ENCODE measurements at regions not wholly inside any gene's neighbourhood (a gene's known extent, or its start where the extent isn't known, plus 50 kb on each side); places are given as distances from the start of the nearest gene placed in this dataset.

- no peak overlapping the region for H3K4me3 ChIP-seq (ENCODE audit: low read depth in 1 of 3, low read length in 3 of 3)
- H3K9ac ChIP-seq (ENCODE audit: low read depth in 1 of 2, low read length in 2 of 2), result no peak overlapping the region
- no peak for DNase-seq (ENCODE audit: low spot score)
- no peaks in the 10 kb centered on the region for H3K27me3 ChIP-seq (ENCODE audit: control insufficient read depth in 4 of 4, insufficient read depth in 4 of 4, low read length in 3 of 4)
- H3K9me3 ChIP-seq (ENCODE audit: control insufficient read depth in 4 of 4, low read length in 3 of 4), result no peaks in the 10 kb centered on the region
- no peak overlapping the region for H3K27ac ChIP-seq (ENCODE audit: low read depth in 1 of 2, low read length in 2 of 2)
- WGBS, result 94% methylated on average over 3 of the region's 3 CpGs
- no peaks in the 10 kb centered on the region for H3K4me1 ChIP-seq (ENCODE audit: control insufficient read depth in 4 of 4, insufficient read depth in 4 of 4, low read length in 3 of 4)
- H3K36me3 ChIP-seq (ENCODE audit: control insufficient read depth in 4 of 4, insufficient read depth in 3 of 4, low read depth in 1 of 4, low read length in 3 of 4), result no peaks in the 10 kb centered on the region
- TF ChIP-seq, protein P1, sequence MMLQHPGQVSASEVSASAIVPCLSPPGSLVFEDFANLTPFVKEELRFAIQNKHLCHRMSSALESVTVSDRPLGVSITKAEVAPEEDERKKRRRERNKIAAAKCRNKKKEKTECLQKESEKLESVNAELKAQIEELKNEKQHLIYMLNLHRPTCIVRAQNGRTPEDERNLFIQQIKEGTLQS (IDR thresholded peaks at IDR 0.05), result no peak
- TF ChIP-seq, protein P2, sequence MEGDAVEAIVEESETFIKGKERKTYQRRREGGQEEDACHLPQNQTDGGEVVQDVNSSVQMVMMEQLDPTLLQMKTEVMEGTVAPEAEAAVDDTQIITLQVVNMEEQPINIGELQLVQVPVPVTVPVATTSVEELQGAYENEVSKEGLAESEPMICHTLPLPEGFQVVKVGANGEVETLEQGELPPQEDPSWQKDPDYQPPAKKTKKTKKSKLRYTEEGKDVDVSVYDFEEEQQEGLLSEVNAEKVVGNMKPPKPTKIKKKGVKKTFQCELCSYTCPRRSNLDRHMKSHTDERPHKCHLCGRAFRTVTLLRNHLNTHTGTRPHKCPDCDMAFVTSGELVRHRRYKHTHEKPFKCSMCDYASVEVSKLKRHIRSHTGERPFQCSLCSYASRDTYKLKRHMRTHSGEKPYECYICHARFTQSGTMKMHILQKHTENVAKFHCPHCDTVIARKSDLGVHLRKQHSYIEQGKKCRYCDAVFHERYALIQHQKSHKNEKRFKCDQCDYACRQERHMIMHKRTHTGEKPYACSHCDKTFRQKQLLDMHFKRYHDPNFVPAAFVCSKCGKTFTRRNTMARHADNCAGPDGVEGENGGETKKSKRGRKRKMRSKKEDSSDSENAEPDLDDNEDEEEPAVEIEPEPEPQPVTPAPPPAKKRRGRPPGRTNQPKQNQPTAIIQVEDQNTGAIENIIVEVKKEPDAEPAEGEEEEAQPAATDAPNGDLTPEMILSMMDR (IDR thresholded peaks at IDR 0.05; ENCODE audit: low read depth, low read length, missing input control), result no peak
These were observed 899.5 kb downstream of the RPS29 start for GRCh38 chr14:48686650-48687049.

DNA sequence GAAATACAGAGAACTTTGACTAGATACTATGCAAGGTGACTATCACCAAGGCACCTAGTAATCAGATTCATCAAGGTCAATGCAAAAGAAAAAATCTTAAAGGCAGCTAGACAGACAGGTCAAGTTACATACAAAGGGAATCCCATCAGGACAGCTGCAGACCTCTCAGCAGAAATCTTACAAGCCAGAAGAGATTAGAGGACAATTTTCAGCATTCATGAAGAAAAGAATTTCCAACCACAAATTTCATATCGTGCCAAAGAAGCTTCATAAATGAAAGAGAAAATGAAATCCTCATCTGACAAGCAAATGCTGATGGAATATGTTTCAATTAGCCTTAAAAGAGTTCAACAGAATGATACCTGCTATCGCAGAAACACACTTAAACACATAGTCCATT is 913.7 kb downstream of the RPS29 start:
- Histone ChIP-seq H3K9me3 (ENCODE audit: control insufficient read depth in 4 of 4, low read length in 3 of 4) (no peaks in the 10 kb centered on the region), H3K27me3 (ENCODE audit: control insufficient read depth in 4 of 4, insufficient read depth in 4 of 4, low read length in 3 of 4) (no peaks in the 10 kb centered on the region), H3K9ac (ENCODE audit: low read depth in 1 of 2, low read length in 2 of 2) (no peak overlapping the region), H3K36me3 (ENCODE audit: control insufficient read depth in 4 of 4, insufficient read depth in 3 of 4, low read depth in 1 of 4, low read length in 3 of 4) (no peaks in the 10 kb centered on the region), H3K4me1 (ENCODE audit: control insufficient read depth in 4 of 4, insufficient read depth in 4 of 4, low read length in 3 of 4) (no peaks in the 10 kb centered on the region), H3K27ac (ENCODE audit: low read depth in 1 of 2, low read length in 2 of 2) (no peak overlapping the region), H3K4me3 (ENCODE audit: low read depth in 1 of 3, low read length in 3 of 3) (no peak overlapping the region)
- DNase-seq (ENCODE audit: low spot score), result no peak
- WGBS, result 47% methylated on average over 2 of the region's 2 CpGs
- TF ChIP-seq, protein P2 (IDR thresholded peaks at IDR 0.05; ENCODE audit: low read depth, low read length, missing input control), result no peak
- TF ChIP-seq, protein P1 (IDR thresholded peaks at IDR 0.05), result no peak
- TF ChIP-seq ZBTB33 (IDR thresholded peaks at IDR 0.05), result no peak
- TF ChIP-seq FOXA1 (IDR thresholded peaks at IDR 0.05), result no peak
- TF ChIP-seq JUND (IDR thresholded peaks at IDR 0.05), result no peak
- TF ChIP-seq YY1 (IDR thresholded peaks at IDR 0.05), result no peak
- no peak for TF ChIP-seq HNF4A (conservative IDR thresholded peaks at IDR 0.05)
- TF ChIP-seq EGR1 (IDR thresholded peaks at IDR 0.05; ENCODE audit: low read depth in 2 of 2), result no peak
- TF ChIP-seq HNF4G (IDR thresholded peaks at IDR 0.05), result no peak
- TF ChIP-seq TAF1 (conservative IDR thresholded peaks at IDR 0.05), result no peak
- no peak for TF ChIP-seq FOXA2 (IDR thresholded peaks at IDR 0.05)
- no peak for TF ChIP-seq RXRA (IDR thresholded peaks at IDR 0.05)
